DND-41 (cell line): ENCODE measurements at regions not wholly inside any gene's neighbourhood (a gene's known extent, or its start where the extent isn't known, plus 50 kb on each side); places are given as distances from the start of the nearest gene placed in this dataset.

Source experiments
- ATAC-seq: fragments of 200-7000 bp; cut with Tn5 transposase; 3 replicates; pipeline ENCODE4 v1.9.1; 2021; ENCODE audit warnings: low read depth; ENCODE audit not compliant: insufficient read depth
- DNase-seq: peaks from one replicate; pipeline ENCODE4 v3.0.0-alpha.2; 2020
- H2AFZ ChIP-seq: 2 replicates; pipeline ENCODE4 v1.6.0; 2012; ENCODE audit warnings: low read depth, low read length
- H3K27ac ChIP-seq: 2 replicates; pipeline ENCODE4 v1.5.1; 2012; ENCODE audit warnings: low read length, inconsistent platforms
- H3K27me3 ChIP-seq: fragments of 200-600 bp; sonication (generic); 2 replicates; pipeline ENCODE4 v1.6.0; 2012; ENCODE audit warnings: low read length, mild to moderate bottlenecking, inconsistent platforms; ENCODE audit not compliant: insufficient read depth, poor library complexity
- H3K36me3 ChIP-seq: 2 replicates; pipeline ENCODE4 v1.5.1; 2012; ENCODE audit warnings: low read length, inconsistent platforms; ENCODE audit not compliant: insufficient read depth
- H3K4me1 ChIP-seq: 2 replicates; pipeline ENCODE4 v1.5.1; 2012; ENCODE audit warnings: mild to moderate bottlenecking, low read length; ENCODE audit not compliant: insufficient read depth
- H3K4me2 ChIP-seq: 2 replicates; pipeline ENCODE4 v1.6.0; 2012; ENCODE audit warnings: mild to moderate bottlenecking, moderate library complexity, low read length, inconsistent platforms; ENCODE audit not compliant: insufficient read depth
- H3K4me3 ChIP-seq, 2 experiments: fragments of 200-600 bp in 1 of 2; shearing (Covaris generic) in 1 of 2; 2 replicates each; pipeline ENCODE4 v1.5.1; 2012 to 2016; ENCODE audit warnings: inconsistent platforms in 2 of 2, low read length in 2 of 2, mild to moderate bottlenecking in 2 of 2, low read depth in 1 of 2, moderate library complexity in 1 of 2
- H3K79me2 ChIP-seq: 2 replicates; pipeline ENCODE4 v1.6.0; 2012; ENCODE audit warnings: low read length, inconsistent platforms; ENCODE audit not compliant: insufficient read depth
- H3K9ac ChIP-seq: 2 replicates; pipeline ENCODE4 v1.6.0; 2012; ENCODE audit warnings: low read depth, mild to moderate bottlenecking, inconsistent platforms, low read length, moderate library complexity
- H3K9me3 ChIP-seq: 2 replicates; pipeline ENCODE4 v1.5.1; 2012; ENCODE audit warnings: low read length, moderate library complexity, mild to moderate bottlenecking, inconsistent platforms; ENCODE audit not compliant: insufficient read depth, severe bottlenecking
- H4K20me1 ChIP-seq: 2 replicates; pipeline ENCODE4 v1.6.0; 2012; ENCODE audit warnings: low read length; ENCODE audit not compliant: insufficient read depth
- CTCF ChIP-seq: IDR thresholded peaks from 2 replicates; pipeline ENCODE4 v1.5.1; 2012; ENCODE audit warnings: borderline replicate concordance, low read length, moderate library complexity, mild to moderate bottlenecking; ENCODE audit not compliant: poor library complexity, severe bottlenecking; ENCODE audit errors: extremely low read depth
- EZH2 ChIP-seq: IDR thresholded peaks from 3 replicates; pipeline ENCODE4 v1.6.1; 2012; ENCODE audit warnings: borderline replicate concordance, low read depth, mild to moderate bottlenecking, moderate library complexity, low read length, inconsistent platforms; ENCODE audit not compliant: severe bottlenecking

GRCh38 chr2:190584980-190585661 is 50.6 kb upstream of the NEMP2 start:
- H2AFZ ChIP-seq: no peak overlapping the region
- no peak for ATAC-seq
- no peak for TF ChIP-seq CTCF
- no peak for TF ChIP-seq EZH2
- H3K27me3 ChIP-seq: no peaks in the 10 kb centered on the region
- no peak overlapping the region for H3K27ac ChIP-seq
- no peak overlapping the region for H3K4me2 ChIP-seq
- H3K36me3 ChIP-seq: no peaks in the 10 kb centered on the region
- no peaks in the 10 kb centered on the region for H4K20me1 ChIP-seq
- no peak overlapping the region for H3K4me3 ChIP-seq
- H3K9me3 ChIP-seq: no peaks in the 10 kb centered on the region
- no peaks in the 10 kb centered on the region for H3K4me1 ChIP-seq
- no peaks in the 10 kb centered on the region for H3K79me2 ChIP-seq
- no peak for DNase-seq
- H3K9ac ChIP-seq: no peak overlapping the region

- no peak overlapping the region for H2AFZ ChIP-seq
Observed at GRCh38 chr2:190587106-190587505, 52.6 kb upstream of the NEMP2 start.

GRCh38 chr2:190589008-190589407 is 54.5 kb upstream of the NEMP2 start:
- DNase-seq (no peak), ATAC-seq (no peak)
- H3K4me1 ChIP-seq: no peaks in the 10 kb centered on the region
- no peaks in the 10 kb centered on the region for H3K9me3 ChIP-seq
- H3K79me2 ChIP-seq: no peaks in the 10 kb centered on the region
- H4K20me1 ChIP-seq: no peaks in the 10 kb centered on the region
- TF ChIP-seq CTCF (no peak), EZH2 (no peak)
- no peak overlapping the region for H3K9ac ChIP-seq
- H3K4me3 ChIP-seq: no peak overlapping the region
- H3K27me3 ChIP-seq: no peaks in the 10 kb centered on the region
- H3K4me2 ChIP-seq: no peak overlapping the region
- no peak overlapping the region for H3K27ac ChIP-seq
- H3K36me3 ChIP-seq: no peaks in the 10 kb centered on the region
- no peak overlapping the region for H2AFZ ChIP-seq

More at GRCh38 chr2:190587106-190587505, 52.6 kb upstream of the NEMP2 start:
- no peak overlapping the region for H3K27ac ChIP-seq
- no peaks in the 10 kb centered on the region for H3K4me1 ChIP-seq
- no peaks in the 10 kb centered on the region for H3K27me3 ChIP-seq
- ATAC-seq: no peak
- TF ChIP-seq EZH2 (no peak), CTCF (no peak)
- no peaks in the 10 kb centered on the region for H3K36me3 ChIP-seq
- no peak for DNase-seq
- H4K20me1 ChIP-seq: no peaks in the 10 kb centered on the region
- no peak overlapping the region for H3K4me2 ChIP-seq
- H3K79me2 ChIP-seq: no peaks in the 10 kb centered on the region
- H3K4me3 ChIP-seq: no peak overlapping the region
- H3K9ac ChIP-seq: no peak overlapping the region
- no peaks in the 10 kb centered on the region for H3K9me3 ChIP-seq
